NCI-H1105 treated with DMSO at 0.1 percent for 48 hours (cell line): ENCODE measurements at regions not wholly inside any gene's neighbourhood (a gene's known extent, or its start where the extent isn't known, plus 50 kb on each side); places are given as distances from the start of the nearest gene placed in this dataset.
"Not testable (repeated sequence)": the region's sequence is repeated elsewhere in the genome, so short reads cannot be mapped to it uniquely, and the experiment has no call there.

ENCODE experiments used
- DNase-seq: peaks from one replicate; lab custom pipeline; 2025; lab: John Stamatoyannopoulos, UW

DNA sequence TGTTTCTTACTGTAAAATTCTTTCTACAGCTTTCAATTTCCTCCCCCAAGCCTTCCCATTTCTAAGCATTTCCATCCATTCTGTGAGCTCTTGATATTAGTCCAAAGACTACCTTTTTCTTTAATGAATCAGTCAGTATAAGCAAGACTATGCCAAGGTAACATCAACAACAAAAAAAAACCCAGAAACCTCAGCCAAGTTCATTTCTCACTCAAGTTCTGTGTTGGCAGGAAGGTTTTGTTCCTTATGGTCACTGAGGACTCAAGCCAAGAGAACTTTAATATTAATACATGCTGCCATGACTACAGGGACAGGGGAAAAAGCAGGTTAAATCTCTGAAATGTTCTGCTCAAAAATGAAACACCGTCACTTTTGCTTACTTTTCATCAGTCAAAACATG, 621.2 kb upstream of the NRP1 start:
- DNase-seq = no peak

DNA sequence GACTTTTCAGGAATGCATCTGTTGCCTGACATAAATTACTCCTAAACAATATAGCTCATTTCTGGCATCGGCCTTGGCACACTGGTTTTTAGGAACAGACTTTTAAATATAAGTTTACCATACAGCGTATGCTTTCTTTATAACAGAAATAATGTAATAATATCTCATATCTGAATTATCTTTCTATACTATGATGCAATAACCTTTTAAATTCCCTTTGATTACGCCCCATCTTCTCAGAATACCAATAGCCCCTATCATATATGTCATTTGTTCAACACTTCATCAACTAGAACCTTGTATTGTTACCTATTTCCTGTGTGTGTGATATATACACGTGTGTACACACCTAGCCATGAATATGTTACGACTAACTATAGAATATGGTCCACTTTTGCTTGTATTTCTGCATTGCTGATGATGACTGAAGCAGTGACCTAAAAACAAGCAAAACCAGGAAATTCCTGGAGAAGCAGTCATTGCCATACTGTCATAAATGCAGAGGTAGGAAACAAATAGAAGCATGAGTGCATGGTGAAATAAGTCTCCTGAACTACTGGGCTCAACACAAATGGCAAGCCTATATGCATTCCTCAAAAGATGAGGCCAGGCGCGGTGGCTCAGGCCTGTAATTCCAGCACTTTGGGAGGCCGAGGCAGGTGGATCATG, 618.4 kb upstream of the NRP1 start:
- DNase-seq = no peak

DNA sequence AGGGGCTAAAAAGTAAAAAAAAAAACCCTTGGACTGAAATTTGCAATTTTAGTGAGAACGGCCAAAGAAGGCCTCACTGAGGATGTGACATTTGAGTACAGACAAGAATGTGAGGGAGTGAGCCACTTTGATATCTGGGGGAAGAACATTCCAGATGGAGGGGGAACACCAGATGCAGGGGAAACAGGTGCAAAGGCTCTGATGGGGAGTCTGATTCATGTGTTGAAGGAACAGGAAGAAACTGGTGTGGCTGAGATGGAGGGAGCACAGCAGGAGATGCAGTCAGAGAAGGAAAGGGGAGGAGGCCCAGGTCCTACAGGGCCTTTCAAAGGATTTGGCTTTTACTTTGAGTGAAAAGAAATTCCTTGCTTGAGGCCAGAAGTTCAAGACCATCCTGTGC, 615.7 kb upstream of the NRP1 start:
- no peak for DNase-seq

DNA sequence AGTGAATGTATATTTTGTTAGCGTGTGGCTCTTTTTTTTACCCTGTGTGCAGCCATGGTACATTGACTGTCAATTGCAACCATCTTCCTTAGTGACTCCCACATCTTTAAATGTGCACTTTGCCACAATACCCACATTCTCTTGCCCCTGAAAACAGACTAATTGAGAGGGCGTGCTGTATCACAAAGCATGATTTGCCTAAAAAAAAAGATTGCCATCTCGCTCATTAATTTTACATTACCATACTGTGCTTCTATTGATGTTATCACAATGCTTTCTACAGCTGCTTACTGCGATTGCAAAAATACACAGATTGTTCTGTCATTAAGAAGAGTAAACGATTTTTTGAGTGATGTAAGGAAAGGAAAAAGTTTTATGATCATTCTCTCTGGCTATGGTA, 613.1 kb upstream of the NRP1 start:
- DNase-seq = no peak

DNA sequence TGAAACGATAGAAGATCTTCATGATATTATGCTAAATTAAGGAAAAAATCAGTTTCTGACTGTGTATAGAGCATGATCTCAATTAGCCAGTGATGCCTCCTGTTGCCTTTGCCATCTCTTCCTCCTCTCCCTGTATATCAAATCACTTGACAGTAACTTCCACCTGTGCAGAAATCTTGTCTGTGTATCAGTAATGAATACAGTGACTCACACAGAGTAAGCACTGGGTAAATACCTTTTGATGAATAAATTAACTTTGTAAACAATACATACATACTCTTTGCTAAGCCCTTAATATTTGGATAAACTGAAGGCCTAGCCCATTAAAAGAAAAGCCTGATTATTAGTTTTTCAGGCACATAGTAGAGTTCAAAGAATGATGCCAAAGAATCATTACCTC, 610.6 kb upstream of the NRP1 start:
- DNase-seq = no peak

DNA sequence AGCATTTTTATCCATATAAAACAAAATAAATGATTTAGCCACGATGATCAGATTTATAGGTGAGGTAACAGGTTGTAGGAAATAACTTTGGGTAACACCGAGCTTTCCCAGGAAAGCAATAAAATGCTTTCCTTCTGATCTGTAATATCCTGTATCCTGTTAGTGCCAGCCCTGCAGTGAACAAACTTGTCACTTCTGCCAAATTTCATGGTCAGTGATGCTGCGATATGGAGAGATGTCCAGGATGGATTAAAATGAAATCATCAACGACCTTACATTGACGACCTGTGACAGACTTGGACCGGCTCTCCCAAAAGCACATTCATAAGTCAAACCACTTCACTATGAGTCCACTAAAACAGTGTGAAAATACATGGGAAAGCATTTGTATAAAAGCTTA, 608.0 kb upstream of the NRP1 start:
- no peak for DNase-seq

DNA sequence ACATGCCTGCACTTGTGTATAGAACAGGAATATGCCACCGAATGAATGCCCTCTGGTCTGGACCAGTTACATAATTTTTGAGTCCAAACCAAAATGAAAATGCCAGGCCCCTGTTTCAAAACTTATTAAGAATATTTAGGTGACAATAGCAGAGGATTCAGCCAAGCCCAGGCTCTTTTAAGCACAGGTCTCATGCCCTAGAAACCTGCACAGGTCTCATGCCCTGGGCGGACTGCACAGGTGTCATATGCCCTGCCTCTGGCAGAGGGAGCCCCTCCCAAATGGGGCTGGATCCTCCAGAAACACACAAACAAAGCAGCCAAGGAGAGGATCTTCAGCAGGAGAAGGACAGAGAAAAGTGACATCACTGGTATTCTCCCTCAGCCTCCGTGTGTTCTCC, 605.4 kb upstream of the NRP1 start:
- DNase-seq = no peak

DNA sequence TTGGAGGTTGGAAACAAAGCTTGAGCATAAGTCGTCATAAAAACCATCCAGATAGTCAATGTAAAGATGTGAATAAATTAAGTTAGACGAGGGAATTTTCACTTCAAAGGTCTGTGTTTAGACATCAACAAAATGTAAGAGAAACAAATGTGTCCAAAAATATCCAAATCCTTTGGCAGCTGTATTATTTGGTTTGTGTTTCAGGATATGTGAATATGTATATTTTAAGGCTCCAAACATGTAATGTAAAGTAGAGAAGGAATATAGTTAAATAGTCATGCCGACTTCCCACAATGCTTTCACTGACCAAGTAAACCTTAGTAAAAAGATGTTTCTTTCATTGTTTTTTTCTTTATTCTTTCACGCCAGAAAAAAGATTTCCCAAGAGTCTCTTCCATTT, 604.9 kb upstream of the NRP1 start:
- DNase-seq = no peak

DNA sequence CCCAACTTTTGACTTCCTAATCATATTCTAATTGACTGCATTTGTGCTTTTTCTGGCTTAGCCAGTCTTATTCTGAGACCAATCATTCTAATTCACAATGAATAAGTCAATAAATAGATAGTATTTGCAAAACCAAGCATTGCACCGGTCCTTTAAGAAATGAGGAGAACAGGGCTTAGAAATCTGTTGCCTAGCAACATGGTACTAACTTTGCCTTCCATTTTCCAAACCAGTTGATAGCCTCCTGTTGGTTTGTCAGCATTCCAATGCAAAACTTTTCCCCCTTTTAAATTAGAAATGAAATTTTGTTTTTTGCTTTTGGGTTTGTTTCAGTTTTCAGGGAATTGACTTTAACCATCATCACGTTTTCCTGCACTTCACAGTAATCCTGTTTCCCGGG, 603.5 kb upstream of the NRP1 start:
- DNase-seq = no peak

DNA sequence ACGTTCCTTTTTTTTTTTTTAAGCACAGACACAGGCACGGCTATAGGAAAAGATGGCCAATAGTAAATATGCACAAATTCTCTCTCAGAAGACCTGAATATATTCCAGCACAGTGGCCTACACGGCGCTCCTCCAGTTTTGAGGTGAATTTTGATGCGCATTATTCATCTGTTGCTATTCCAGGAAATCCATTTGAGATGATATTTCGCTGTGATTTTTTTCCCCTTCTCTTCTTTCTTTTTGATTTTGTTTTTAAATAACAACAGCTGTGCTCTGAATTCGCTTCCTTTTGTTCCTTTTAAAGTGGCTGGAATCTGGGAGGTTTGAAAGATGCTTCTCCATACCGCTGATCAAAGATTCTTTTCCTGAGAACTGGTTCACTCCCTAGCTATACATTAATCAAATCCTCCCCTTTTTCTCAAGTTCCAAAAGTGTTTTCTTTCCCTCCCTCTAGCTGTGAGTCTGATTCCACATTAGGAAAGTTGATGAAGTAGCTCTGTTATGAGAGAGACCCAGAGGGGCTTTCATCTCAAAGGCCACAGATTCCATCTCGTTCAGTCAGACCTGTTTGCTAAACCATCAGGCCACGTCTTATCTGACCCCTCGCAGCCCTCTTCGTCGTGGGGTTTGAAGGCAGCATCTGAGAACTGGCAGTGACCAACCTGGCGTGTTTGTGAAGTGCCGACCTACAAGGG, 602.7 kb upstream of the NRP1 start:
- no peak for DNase-seq

DNA sequence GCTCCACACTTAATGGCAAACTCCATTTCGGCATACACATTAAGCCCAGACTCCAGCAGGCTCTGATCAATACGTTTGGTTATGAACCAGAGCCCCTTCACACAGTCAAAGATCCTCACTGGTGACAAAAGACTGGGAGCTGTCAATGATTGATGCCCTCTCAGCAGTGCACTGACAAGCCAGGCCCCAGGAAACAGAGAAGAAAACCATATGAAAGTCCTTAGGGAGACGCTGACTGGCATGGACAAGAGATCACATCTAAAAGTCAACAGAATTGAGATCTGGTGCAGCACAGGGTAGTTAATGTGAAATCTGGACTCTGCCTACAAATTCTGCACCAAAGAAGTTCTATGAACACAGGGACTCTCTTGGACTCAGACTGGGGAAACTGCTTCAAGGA, 600.9 kb upstream of the NRP1 start:
- DNase-seq = no peak

DNA sequence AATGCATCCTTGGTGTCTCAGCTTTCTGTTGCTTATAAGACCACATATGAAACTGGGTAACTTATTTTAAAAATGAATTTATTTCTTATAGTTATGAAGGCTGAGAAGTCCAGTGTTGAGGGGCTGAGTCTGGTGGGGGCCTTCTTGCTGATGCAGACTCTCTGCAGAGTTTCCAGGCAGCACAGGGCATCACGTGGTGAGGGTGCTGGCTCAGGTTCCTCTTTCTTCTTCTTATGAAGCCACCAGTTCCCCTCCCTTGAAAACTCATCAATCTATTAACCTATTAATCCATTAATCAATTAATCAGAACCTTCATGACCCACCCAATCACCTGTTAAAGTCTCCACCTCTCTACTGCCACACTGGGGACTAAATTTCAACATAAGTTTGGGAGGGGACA, 595.6 kb upstream of the NRP1 start:
- DNase-seq = no peak

DNA sequence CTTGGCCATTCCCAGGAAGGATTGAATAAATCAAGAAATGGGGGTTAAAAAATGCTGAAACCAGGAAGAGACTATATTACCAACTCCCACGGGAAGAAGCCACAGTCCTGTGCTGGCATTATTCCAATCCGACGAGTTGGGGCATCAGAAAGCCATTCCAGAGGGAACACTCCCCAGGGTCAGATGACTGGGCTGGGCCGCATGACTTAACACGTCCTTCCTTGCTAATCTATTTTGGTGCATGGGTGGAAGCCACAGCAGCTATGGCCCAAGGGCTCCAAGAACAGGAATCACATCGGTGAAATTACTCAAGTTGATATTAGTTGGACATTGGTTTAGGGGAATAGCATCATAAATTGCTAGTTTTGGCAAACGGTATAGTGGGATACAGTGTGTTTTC, 592.9 kb upstream of the NRP1 start:
- DNase-seq = peak; percentile 1

DNA sequence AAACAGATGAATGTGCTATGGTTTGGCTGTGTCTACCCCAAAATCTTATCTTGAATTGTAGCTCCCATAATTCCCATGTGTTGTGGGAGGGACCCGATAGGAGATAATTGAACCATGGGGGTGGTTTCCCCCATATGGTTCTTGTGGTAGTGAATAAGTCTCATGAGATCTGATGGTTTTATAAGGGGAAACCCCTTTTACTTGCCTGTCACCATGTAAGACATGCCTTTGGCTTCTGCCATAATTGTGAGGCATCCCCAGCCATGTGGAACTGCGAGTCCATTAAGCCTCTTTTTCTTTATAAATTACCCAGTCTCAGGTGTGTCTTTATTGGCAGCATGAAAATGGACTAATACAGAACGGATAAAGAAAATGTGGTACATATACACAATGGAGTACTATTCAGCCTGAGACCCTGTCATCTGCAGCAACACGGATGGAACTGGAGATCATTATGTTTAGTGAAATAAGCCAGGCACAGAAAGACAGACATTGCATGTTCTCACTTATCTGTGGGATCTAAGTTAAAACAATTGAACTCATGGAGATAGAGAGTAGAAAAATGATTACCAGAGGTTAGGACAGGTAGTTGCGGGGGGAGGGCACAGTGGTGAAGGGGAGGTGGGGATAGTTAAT, 587.6 kb upstream of the NRP1 start:
- no peak for DNase-seq

DNA sequence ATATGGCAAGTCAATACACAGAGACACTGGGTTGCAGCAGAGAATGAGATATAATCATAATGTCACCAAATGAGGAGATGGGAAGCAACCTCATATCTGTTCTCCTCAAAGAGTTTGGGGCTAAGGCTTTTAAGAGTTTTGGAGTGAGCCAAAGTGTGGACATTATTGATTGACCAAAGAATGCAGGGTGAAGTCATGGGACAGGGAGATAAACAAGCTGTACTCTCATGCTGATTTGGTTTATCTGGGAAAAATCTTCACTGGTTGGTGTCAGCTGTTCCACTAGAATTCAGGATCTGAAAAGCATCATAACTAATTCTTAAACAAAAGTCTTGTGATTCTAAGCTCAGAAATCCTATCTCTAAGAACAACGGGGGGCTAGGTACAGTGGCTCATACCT, 585.9 kb upstream of the NRP1 start:
- no peak for DNase-seq

DNA sequence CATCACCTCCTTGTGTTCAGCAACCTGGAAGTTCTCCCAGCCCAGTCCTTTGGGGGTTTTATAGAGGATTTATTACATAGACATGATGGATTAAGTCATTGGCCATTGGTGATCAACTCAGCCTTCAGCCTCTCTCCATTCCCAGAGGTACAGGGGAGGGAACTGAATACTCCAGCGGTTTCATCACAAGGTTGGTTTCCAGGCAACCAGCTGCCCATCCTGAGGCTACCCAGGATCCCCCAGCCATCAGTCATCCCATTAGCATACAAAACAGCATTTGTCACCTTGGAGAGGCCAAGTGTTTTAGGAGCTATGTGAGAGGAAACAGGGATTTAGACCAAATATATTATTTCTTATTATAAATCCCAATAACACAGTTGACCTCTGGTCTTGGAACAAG, 584.8 kb upstream of the NRP1 start:
- DNase-seq = no peak

DNA sequence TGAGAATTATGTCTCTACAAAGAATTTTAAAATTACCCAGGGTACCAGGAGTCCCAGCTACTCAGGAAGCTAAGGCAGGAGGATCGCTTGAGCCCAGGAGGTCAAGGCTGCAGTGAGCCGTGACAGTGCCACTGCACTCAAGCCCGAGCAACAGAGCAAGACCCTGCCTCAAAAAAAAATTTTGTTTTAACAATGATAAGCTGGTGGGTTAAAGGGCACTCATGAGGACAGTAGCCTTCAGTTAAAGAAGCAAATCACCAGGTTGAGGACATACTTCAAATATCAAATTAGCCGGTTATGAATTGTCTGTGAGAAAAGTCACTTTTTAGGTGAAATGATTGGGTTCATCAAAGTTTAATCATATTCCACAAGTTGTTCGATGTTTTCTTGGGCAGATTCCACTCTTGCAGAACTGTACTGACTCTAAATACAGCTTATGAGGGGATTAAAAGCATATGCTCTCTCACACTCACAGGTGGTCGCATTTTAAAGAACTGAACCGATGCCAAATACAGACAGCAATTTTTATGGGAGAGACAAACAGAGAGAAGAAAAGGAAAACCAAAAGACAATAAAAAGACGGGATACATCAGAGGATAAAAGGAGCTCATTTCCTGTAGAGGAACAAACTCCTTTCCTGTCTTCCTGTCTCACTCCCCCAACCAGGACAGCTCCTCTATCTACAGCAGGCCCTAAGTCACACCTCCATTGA, 582.8 kb upstream of the NRP1 start:
- no peak for DNase-seq

DNA sequence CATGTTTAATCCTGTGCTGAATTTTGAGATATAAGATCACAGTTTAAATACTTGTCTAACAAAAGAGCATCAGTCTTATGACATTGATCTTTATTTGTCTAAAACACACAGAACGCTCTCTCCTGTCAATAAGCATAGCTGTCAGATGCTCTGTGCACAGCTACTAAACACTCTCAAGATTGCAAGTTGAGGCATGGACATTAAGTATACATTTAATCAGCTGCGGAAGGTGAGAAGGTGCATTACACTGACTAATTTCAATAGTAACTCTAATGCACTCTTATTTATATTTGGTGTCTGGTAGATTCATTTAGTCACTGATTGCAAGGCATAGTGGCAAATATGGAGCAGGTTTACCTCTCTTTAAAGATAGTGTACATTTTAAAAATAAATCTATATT, 580.3 kb upstream of the NRP1 start:
- no peak for DNase-seq

DNA sequence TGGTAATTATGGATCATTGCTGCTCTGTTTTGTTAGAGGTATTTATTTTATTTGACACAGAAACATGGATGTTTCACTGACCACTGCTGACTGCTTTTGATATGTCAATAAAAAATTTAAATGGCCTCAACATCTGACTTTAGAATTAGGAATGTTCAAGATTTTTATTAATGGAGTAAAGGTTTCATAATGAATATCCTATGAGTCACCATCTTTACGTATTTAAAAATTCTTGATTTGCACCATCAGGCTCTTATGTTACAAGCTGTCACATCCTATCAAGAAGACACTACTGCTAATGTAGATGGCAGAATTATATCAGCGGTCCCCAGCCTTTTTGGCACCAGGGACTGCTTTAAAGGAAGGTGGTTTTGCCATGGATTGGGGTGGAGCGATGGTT, 578.7 kb upstream of the NRP1 start:
- no peak for DNase-seq

DNA sequence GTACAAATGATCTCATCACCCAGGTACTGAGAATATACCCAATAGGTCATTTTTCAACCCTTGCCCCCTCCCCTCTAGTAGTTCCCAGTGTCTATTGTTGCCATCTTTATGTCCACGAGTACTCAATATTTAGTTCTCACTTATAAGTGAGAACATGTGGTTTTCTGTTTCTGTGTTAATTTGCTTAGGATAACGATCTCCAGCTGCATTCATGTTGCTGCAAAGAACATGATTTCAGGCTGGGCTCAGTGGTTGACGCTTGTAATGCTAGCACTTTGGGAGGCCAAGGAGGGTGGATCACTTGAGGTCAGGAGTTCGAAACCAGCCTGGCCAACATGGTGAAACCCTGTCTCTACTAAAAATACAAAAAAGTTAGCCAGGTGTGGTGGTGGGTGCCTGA, 575.0 kb upstream of the NRP1 start:
- not testable (repeated sequence) for DNase-seq

DNA sequence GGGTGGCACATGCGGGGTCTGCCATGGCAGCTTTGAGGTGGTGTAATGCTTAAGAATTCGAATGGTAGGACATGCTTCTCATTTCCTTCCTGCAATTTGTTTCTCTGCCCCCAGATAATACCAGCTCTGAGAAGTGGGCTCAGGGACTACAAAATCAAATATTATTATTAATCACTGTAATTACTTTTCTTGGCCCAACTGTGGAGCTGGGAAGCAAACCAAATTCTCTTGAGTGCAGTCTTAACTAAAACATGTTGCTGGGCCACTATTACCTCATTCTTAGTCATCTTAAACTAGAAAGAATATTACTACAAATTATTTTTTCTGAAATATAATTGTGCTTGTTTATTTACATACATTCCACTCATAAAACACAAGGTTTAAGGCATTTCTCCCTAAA, 566.7 kb upstream of the NRP1 start:
- no peak for DNase-seq

DNA sequence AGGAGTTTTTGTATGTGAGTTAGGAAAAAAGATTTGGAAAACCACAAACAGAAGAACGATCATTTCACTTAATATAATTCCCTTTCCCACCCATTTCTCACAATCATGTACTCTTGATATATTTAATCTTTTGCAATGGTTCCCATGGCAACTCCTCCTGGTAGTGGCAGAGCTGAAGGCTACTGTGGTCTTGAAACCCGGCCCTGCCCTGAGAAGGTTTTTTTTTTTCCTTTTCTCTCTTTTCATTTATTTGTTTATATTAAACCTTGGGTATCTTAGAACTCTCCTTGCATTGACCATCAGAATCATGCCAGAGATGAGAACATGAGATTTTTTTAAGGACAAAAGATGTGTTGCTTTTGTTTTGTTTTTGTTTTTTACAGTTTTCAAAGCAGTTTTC, 566.1 kb upstream of the NRP1 start:
- no peak for DNase-seq
